ENCODE measurements at regions not wholly inside any gene's neighbourhood (a gene's known extent, or its start where the extent isn't known, plus 50 kb on each side); places are given as distances from the start of the nearest gene placed in this dataset.

- DNase-seq (ENCODE audit: low read depth), result no peak
These were observed 1408.2 kb upstream of the PIK3C3 start for GRCh38 chr18:40546875-40547274.

DNA sequence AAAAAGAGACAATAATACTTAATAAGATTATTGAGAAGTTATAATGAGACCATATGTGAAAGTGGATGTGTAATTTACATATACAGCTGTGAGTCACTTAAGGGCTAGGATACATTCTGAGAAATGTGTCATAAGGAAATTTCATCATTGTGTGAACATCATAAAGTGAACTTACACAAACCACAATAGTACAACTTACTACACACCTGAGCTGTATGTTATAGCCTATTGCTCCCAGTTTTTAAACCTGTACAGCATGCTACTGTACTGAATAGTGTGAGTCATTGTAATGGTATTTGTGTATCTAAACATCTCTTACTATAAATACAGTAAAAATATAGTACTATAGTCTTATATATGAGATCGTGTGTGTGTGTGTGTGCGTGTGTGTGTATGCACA, 1420.3 kb upstream of the PIK3C3 start:
- DNase-seq (ENCODE audit: low read depth), result no peak

- DNase-seq (ENCODE audit: low read depth), result no peak
These were observed 1423.0 kb upstream of the PIK3C3 start for GRCh38 chr18:40532046-40532445.

GRCh38 chr18:40531051-40531450, 1424.0 kb upstream of the PIK3C3 start:
- no peak for DNase-seq (ENCODE audit: low read depth)

DNA sequence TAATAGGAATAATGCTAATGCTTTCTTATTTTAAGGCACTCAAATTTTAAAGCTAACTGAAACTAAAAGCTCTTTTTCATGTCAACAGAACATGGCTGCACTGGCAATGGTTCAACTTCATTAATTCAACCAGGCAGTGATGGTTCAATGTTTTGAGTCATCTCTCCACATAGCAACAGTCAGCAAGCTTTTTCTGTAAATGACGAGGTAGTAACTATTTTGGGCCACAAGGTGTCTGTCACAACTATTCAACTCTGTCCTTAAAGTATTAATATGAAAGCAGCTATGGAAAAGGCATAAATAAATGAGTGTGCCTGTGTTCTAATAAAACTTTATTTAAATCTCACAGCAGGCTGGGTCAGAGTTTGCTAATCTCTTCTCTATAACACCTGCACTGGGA, 1425.6 kb upstream of the PIK3C3 start:
- no peak for DNase-seq (ENCODE audit: low read depth)

DNA sequence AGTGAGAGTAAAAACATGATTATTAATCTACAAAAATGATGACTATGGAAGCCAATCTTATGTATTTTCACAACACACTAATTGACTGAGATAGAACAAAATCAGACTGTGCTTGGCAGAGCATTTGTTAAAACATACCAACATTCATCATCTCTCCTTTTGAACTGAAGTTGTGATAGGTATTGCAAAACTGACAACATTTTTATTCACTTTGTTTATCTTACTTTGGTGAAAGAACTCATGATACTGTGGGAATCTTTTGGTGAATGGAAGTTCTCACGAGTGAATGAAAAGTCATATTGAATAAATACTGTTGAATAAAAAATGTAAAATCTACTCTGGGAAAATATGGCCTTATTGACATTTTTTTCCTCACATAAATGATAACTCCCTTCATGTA, 1430.2 kb upstream of the PIK3C3 start:
- no peak for DNase-seq (ENCODE audit: low read depth)

DNA sequence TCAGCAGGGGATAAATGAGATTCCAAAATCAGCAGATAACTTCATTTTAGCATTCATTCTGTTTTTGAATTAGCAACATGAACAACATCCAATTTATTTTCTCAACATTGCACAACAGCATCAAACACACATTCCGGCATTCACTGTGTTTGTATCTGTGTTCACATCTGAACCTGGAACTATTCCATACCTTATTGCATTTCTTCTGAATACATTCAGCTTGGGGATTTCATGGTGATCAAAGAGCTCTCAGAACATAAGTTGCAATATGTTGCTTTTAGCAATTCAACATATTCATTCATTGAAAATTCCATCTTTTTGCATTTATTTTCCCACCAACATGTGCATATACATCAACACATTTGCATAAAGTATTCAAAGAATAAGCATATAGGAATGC, 1431.7 kb upstream of the PIK3C3 start:
- DNase-seq (ENCODE audit: low read depth), result no peak

DNA sequence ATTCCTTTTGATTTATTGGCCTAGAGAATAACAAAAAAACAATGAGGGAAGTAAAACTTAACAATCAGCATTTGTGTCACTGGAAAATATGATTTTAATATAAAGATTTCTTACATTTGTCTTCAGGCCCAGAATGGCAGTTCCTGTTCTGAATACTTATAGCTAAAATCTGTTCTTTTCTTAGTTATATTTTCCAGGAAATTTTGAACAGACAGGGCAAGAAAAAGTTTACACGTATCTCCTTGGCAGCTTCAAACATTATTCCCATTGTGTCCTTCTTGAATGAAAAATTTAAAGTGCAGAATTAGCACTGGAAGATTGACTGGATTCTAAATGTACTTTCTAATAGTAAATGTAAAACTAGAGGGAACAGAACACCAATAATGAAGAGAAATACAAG, 1454.0 kb upstream of the PIK3C3 start:
- DNase-seq (ENCODE audit: low read depth), result no peak

- no peak for DNase-seq (ENCODE audit: low read depth)
These were observed 1460.4 kb upstream of the PIK3C3 start for GRCh38 chr18:40494603-40495002.

DNA sequence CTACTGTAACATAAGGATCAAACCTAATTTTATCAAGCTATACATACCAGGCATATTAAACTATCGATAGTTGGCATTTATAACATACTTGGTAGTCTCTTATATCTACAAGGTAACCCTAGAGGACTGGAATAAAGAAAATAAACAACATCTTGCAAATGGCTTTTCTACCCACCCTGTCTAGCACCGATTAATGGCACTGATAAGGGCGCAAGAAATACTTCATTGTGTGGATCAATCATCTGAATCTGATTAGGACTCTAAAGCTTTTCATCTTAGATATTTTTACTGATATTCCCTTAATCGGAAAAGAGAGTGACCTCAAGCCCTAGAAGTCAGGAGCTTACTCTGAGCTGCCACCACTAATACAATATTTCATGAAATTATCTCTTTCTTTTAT, 1461.7 kb upstream of the PIK3C3 start:
- DNase-seq (ENCODE audit: low read depth), result no peak

GRCh38 chr18:40489301-40489700, 1465.7 kb upstream of the PIK3C3 start:
- no peak for DNase-seq (ENCODE audit: low read depth)

DNA sequence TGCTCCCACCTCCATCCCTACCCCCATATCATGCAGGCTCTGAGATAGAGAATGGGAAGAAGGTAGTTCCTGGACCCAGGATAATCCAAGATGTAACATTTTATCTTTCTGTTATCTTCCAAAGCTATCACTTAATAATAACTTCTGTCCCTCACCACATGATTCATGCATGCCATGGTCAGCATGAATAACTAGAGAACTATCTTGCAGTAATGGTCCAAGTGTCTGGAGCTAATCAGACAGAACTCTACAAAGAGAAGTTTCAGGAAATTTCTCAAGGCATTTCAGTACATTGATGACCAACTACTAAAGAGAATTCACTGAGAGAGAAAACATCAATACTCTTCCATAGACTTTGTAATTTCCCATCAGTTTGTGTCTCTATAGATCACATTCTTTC, 1469.7 kb upstream of the PIK3C3 start:
- no peak for DNase-seq (ENCODE audit: low read depth)

GRCh38 chr18:40473221-40474029, 1481.6 kb upstream of the PIK3C3 start:
- no peak for DNase-seq (ENCODE audit: low read depth)

DNA sequence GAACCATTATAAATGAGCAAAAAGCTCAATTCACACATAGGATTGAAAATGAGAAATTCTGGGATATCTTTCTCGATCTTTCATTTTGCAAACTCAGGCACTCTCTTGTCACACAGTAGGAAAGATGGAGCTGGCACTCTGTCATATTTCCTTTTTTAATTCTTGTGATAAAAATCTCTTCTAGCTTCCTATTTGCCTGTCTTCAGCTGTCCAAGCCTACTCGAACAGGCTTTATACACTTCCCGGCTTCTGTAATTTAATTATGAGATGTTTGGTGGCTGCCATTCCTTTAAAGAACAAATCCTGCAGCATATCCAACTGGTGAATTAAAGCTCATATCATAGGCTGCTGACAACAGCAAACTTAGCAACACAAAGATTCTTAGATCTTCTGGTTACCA, 1484.3 kb upstream of the PIK3C3 start:
- no peak for DNase-seq (ENCODE audit: low read depth)

- DNase-seq (ENCODE audit: low read depth), result no peak
These were observed 1485.2 kb upstream of the PIK3C3 start for GRCh38 chr18:40469851-40470250.

- no peak for DNase-seq (ENCODE audit: low read depth)
These were observed 1485.7 kb upstream of the PIK3C3 start for GRCh38 chr18:40469316-40469715.

DNA sequence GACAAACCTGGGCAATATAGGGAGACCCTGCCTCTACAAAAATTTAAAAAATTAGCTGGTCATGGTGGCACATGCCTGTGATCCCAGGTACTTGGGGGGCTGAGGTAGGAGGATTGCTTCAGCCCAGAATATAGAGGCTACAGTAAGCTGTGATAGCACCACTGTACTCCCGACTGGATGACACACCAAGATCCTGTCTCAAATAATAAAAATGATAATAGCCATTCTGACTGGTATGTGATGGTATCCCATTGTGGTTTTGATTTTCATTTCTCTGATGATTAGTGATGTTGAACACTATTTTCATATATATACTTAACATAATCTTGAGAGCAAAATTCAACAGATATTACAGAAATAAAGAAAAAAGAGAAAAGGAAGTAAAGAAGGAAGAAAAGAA, 1491.0 kb upstream of the PIK3C3 start:
- no peak for DNase-seq (ENCODE audit: low read depth)

GRCh38 chr18:40453903-40454302, 1501.1 kb upstream of the PIK3C3 start:
- DNase-seq (ENCODE audit: low read depth), result no peak

- DNase-seq (ENCODE audit: low read depth), result no peak
These were observed 1502.4 kb upstream of the PIK3C3 start for GRCh38 chr18:40452599-40452998.

GRCh38 chr18:40450751-40451150, 1504.3 kb upstream of the PIK3C3 start:
- DNase-seq (ENCODE audit: low read depth), result no peak

GRCh38 chr18:40447820-40448219, 1507.2 kb upstream of the PIK3C3 start:
- DNase-seq (ENCODE audit: low read depth), result no peak

GRCh38 chr18:40440088-40440487, 1514.9 kb upstream of the PIK3C3 start:
- no peak for DNase-seq (ENCODE audit: low read depth)

DNA sequence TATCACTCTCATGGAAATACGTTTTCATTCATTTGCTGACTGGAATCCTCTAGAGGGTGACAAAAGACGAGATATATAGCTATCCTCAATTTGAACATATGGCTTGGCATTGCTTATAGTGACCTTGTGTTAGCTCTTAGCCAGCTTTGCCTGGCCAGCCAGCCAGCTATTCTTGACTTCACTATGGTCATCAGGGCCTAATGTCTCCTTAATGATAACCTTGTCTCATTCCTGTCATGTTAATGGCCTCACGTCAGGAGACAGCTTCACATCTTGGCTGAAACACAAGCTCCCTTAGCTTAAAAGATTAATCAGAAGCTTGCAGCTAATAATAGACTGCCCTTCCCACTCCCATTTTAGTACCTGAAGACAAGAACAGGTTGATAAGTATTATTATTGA, 1517.5 kb upstream of the PIK3C3 start:
- no peak for DNase-seq (ENCODE audit: low read depth)

All from stimulated activated CD4-positive, alpha-beta T cell treated with anti-CD3 and anti-CD28 coated beads, Interleukin-2, amount 100 ng/mL, for 4 hours (primary cell).